Thyroid gland (tissue), 4 donors: ENCODE measurements at regions not wholly inside any gene's neighbourhood (a gene's known extent, or its start where the extent isn't known, plus 50 kb on each side); places are given as distances from the start of the nearest gene placed in this dataset.

Experiments used
- POLR2A ChIP-seq, 2 donors: fragments of 450-650 bp; IDR thresholded peaks; one replicate each; pipeline ENCODE4 v1.6.1; 2017; ENCODE audit warnings: antibody characterized with exemption in 2 of 2, mild to moderate bottlenecking in 2 of 2, moderate library complexity in 1 of 2
- TF ChIP-seq, protein P1 (sequence below), 6 experiments: fragments of 200-600 bp in 3 of 6; fragments of 450-650 bp in 3 of 6; sonication (generic) in 3 of 6; IDR thresholded peaks; one replicate each; pipeline ENCODE4 v1.5.1; 2016 to 2019; ENCODE audit warnings: antibody characterized with exemption in 6 of 6, mild to moderate bottlenecking in 2 of 6, inconsistent platforms in 1 of 6, moderate library complexity in 1 of 6

DNA sequence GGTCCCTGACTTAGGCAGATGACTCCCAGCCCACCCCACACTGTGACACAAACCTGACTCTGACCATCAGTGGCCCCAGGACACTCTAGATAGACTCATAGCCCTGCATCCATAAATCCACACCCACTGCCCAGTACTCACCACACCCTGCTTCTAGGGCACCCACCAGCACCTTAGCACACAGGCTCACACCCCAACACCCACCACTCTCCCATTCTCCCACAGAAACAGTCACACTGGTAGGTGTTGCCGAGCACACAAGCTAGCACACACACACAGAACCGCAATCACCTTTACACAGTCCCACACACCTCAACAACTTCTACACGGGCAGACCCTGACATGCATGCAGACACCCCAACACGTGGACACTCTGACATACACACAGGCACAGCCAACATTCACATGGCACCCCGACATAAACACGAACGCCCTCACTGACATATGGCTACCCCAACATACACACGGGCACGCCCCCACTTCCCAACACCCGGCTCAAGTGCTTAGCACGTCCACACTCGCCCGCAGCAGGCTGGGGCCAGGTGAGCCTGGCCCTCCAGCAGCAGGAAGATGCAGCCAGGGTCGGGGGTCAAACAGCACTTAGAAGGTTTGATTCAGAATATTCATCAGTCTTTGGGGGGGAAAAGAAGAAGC lies 105.5 kb upstream of the TARDBP start:
- TF ChIP-seq, protein P1, sequence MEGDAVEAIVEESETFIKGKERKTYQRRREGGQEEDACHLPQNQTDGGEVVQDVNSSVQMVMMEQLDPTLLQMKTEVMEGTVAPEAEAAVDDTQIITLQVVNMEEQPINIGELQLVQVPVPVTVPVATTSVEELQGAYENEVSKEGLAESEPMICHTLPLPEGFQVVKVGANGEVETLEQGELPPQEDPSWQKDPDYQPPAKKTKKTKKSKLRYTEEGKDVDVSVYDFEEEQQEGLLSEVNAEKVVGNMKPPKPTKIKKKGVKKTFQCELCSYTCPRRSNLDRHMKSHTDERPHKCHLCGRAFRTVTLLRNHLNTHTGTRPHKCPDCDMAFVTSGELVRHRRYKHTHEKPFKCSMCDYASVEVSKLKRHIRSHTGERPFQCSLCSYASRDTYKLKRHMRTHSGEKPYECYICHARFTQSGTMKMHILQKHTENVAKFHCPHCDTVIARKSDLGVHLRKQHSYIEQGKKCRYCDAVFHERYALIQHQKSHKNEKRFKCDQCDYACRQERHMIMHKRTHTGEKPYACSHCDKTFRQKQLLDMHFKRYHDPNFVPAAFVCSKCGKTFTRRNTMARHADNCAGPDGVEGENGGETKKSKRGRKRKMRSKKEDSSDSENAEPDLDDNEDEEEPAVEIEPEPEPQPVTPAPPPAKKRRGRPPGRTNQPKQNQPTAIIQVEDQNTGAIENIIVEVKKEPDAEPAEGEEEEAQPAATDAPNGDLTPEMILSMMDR (IDR thresholded peaks at IDR 0.05) = no peak
- TF ChIP-seq POLR2A (IDR thresholded peaks at IDR 0.05) = no peak
